ENCODE measurements at regions not wholly inside any gene's neighbourhood (a gene's known extent, or its start where the extent isn't known, plus 50 kb on each side); places are given as distances from the start of the nearest gene placed in this dataset.

- H3K4me1 ChIP-seq (ENCODE audit: insufficient read depth, low read length), result no peaks in the 10 kb centered on the region
- H3K36me3 ChIP-seq (ENCODE audit: insufficient read depth, low read length), result no peaks in the 10 kb centered on the region
- TF ChIP-seq CTCF (IDR thresholded peaks at IDR 0.05; ENCODE audit: insufficient read depth, low read depth, low read length) (no peak), EZH2 (IDR thresholded peaks at IDR 0.05; ENCODE audit: insufficient read depth, low read length) (no peak)
- H3K27ac ChIP-seq (ENCODE audit: low read depth, low read length), result no peak overlapping the region
- H2AFZ ChIP-seq (ENCODE audit: low read depth, low read length), result no peak overlapping the region
- H3K9me3 ChIP-seq (ENCODE audit: insufficient read depth, low read depth, low read length), result no peaks in the 10 kb centered on the region
- FAIRE-seq (no peak), DNase-seq (ENCODE audit: low read depth) (no peak)
- Mint-ChIP-seq H3K4me1 (ENCODE audit: low read depth, unreplicated experiment) (peaks cover 5% of the 10 kb centered on the region), H3K4me3 (ENCODE audit: unreplicated experiment) (no peak overlapping the region), H3K36me3 (ENCODE audit: low read depth, unreplicated experiment) (no peaks in the 10 kb centered on the region), H3K27ac (ENCODE audit: unreplicated experiment) (no peak overlapping the region), H3K9me3 (ENCODE audit: unreplicated experiment) (no peaks in the 10 kb centered on the region), H3K27me3 (ENCODE audit: low read depth, unreplicated experiment) (no peaks in the 10 kb centered on the region)
- no peak overlapping the region for H3K9ac ChIP-seq (ENCODE audit: low read length)
- H3K27me3 ChIP-seq (ENCODE audit: insufficient read depth, low read length), result no peaks in the 10 kb centered on the region
- no peak overlapping the region for H3K4me2 ChIP-seq (ENCODE audit: low read length)
- H3K4me3 ChIP-seq (ENCODE audit: insufficient read depth, low read depth, low read length), result no peak overlapping the region
- H4K20me1 ChIP-seq (ENCODE audit: insufficient read depth, low read length), result no peaks in the 10 kb centered on the region
- no peaks in the 10 kb centered on the region for H3K79me2 ChIP-seq (ENCODE audit: insufficient read depth, low read length)
Observed at GRCh38 chr9:118586978-118587377, 782.3 kb downstream of the BRINP1 start.

- TF ChIP-seq CTCF (IDR thresholded peaks at IDR 0.05; ENCODE audit: insufficient read depth, low read depth, low read length), result no peak
- TF ChIP-seq EZH2 (IDR thresholded peaks at IDR 0.05; ENCODE audit: insufficient read depth, low read length), result no peak
- H3K4me3 Mint-ChIP-seq (ENCODE audit: unreplicated experiment), result no peak overlapping the region
- H2AFZ ChIP-seq (ENCODE audit: low read depth, low read length), result no peak overlapping the region
- H3K79me2 ChIP-seq (ENCODE audit: insufficient read depth, low read length), result no peaks in the 10 kb centered on the region
- FAIRE-seq, result no peak
- H3K9ac ChIP-seq (ENCODE audit: low read length), result no peak overlapping the region
- no peaks in the 10 kb centered on the region for H3K9me3 ChIP-seq (ENCODE audit: insufficient read depth, low read depth, low read length)
- no peak overlapping the region for H3K27ac Mint-ChIP-seq (ENCODE audit: unreplicated experiment)
- H3K4me3 ChIP-seq (ENCODE audit: insufficient read depth, low read depth, low read length), result no peak overlapping the region
- no peaks in the 10 kb centered on the region for H3K4me1 ChIP-seq (ENCODE audit: insufficient read depth, low read length)
- no peak overlapping the region for H3K4me2 ChIP-seq (ENCODE audit: low read length)
- no peak overlapping the region for H3K27ac ChIP-seq (ENCODE audit: low read depth, low read length)
- H3K9me3 Mint-ChIP-seq (ENCODE audit: unreplicated experiment), result no peaks in the 10 kb centered on the region
- no peaks in the 10 kb centered on the region for H3K36me3 ChIP-seq (ENCODE audit: insufficient read depth, low read length)
- H3K27me3 Mint-ChIP-seq (ENCODE audit: low read depth, unreplicated experiment), result peaks cover 1% of the 10 kb centered on the region
- H3K4me1 Mint-ChIP-seq (ENCODE audit: low read depth, unreplicated experiment), result peaks cover 12% of the 10 kb centered on the region
- no peaks in the 10 kb centered on the region for H3K36me3 Mint-ChIP-seq (ENCODE audit: low read depth, unreplicated experiment)
- no peaks in the 10 kb centered on the region for H4K20me1 ChIP-seq (ENCODE audit: insufficient read depth, low read length)
- DNase-seq (ENCODE audit: low read depth), result no peak
- H3K27me3 ChIP-seq (ENCODE audit: insufficient read depth, low read length), result no peaks in the 10 kb centered on the region
Observed at GRCh38 chr9:118594428-118594827, 774.8 kb downstream of the BRINP1 start.

GRCh38 chr9:118595719-118596305 is 773.4 kb downstream of the BRINP1 start:
- Mint-ChIP-seq H3K27me3 (ENCODE audit: low read depth, unreplicated experiment) (peaks cover 1% of the 10 kb centered on the region), H3K9me3 (ENCODE audit: unreplicated experiment) (no peaks in the 10 kb centered on the region)

More at GRCh38 chr9:118595719-118596305, 773.4 kb downstream of the BRINP1 start:
- peak overlapping the region; percentile 21 for H3K27ac Mint-ChIP-seq (ENCODE audit: unreplicated experiment)
- no peak overlapping the region for H3K4me3 Mint-ChIP-seq (ENCODE audit: unreplicated experiment)
- no peaks in the 10 kb centered on the region for H3K4me1 ChIP-seq (ENCODE audit: insufficient read depth, low read length)
- H2AFZ ChIP-seq (ENCODE audit: low read depth, low read length), result no peak overlapping the region
- H3K27me3 ChIP-seq (ENCODE audit: insufficient read depth, low read length), result no peaks in the 10 kb centered on the region
- DNase-seq (ENCODE audit: low read depth), result peak; percentile 33
- H3K4me1 Mint-ChIP-seq (ENCODE audit: low read depth, unreplicated experiment), result peaks cover 12% of the 10 kb centered on the region
- H4K20me1 ChIP-seq (ENCODE audit: insufficient read depth, low read length), result no peaks in the 10 kb centered on the region
- FAIRE-seq, result no peak
- H3K79me2 ChIP-seq (ENCODE audit: insufficient read depth, low read length), result no peaks in the 10 kb centered on the region
- H3K9me3 ChIP-seq (ENCODE audit: insufficient read depth, low read depth, low read length), result no peaks in the 10 kb centered on the region
- H3K27ac ChIP-seq (ENCODE audit: low read depth, low read length), result no peak overlapping the region
- no peak overlapping the region for H3K4me3 ChIP-seq (ENCODE audit: insufficient read depth, low read depth, low read length)
- no peak for TF ChIP-seq EZH2 (IDR thresholded peaks at IDR 0.05; ENCODE audit: insufficient read depth, low read length)
- peak; percentile 30 for TF ChIP-seq CTCF (IDR thresholded peaks at IDR 0.05; ENCODE audit: insufficient read depth, low read depth, low read length)
- H3K9ac ChIP-seq (ENCODE audit: low read length), result no peak overlapping the region
- H3K36me3 ChIP-seq (ENCODE audit: insufficient read depth, low read length), result no peaks in the 10 kb centered on the region
- no peak overlapping the region for H3K4me2 ChIP-seq (ENCODE audit: low read length)
- no peaks in the 10 kb centered on the region for H3K36me3 Mint-ChIP-seq (ENCODE audit: low read depth, unreplicated experiment)

Measured in astrocyte (in vitro differentiated cells and primary cell).